K562 (cell line): ENCODE measurements at regions not wholly inside any gene's neighbourhood (a gene's known extent, or its start where the extent isn't known, plus 50 kb on each side); places are given as distances from the start of the nearest gene placed in this dataset.

Source experiments
- ATAC-seq: fragments of 200-7000 bp; cut with Tn5 transposase; 3 replicates; pipeline ENCODE4 v1.9.1; 2020; ENCODE audit warnings: moderate library complexity
- BruUV-seq: library from RNA; stranded (reverse); fragments of 400-500 nt; replicated peaks from 2 replicates; lab custom pipeline; 2021; lab: Mats Ljungman, UMichigan
- CTCF ChIA-PET: fragments of 300-600 bp; formaldehyde crosslinking; extraction: SDS; loops from one replicate; lab custom pipeline; 2021; ENCODE audit warnings: low intra/inter-chr PET ratio; lab: Yijun Ruan, JAX
- POLR2A ChIA-PET: fragments of 300-600, 350-650 bp; sonication (Branson Sonifier 250); formaldehyde crosslinking; extraction: SDS; loops from one replicate; lab custom pipeline; 2021; ENCODE audit warnings: antibody characterized with exemption, inconsistent platforms; lab: Yijun Ruan, JAX
- DNase-seq, 4 experiments: peaks; one replicate each; pipeline versions ENCODE4 v3.0.0 to v3.0.0-alpha.2; 2011 to 2018; ENCODE audit warnings: low spot score in 3 of 4, mixed read lengths in 3 of 4; ENCODE audit errors: extremely low read depth in 1 of 4
- FAIRE-seq: peaks from 2 replicates; lab custom pipeline; 2011; peaks lifted over from hg19 to GRCh38; lab: Jason Lieb, UNC
- H2AFZ ChIP-seq: 2 replicates; pipeline ENCODE4 v1.6.0; 2011; ENCODE audit warnings: low read depth, low read length, control low read depth, inconsistent platforms
- H3K27ac ChIP-seq: fragments of 200-600 bp; 3 replicates; pipeline ENCODE4 v1.8.0; 2011; ENCODE audit warnings: low read depth, mild to moderate bottlenecking, control low read depth, inconsistent platforms, low read length, moderate library complexity, mixed read lengths; ENCODE audit errors: extremely low read depth
- H3K27me3 ChIP-seq, 2 experiments: fragments of 300-600 bp in 1 of 2; 2 replicates in 1 of 2; 3 replicates in 1 of 2; pipeline versions ENCODE4 v1.6.0 to v1.8.0; 2011; ENCODE audit warnings: inconsistent platforms in 2 of 2, low read length in 2 of 2, mild to moderate bottlenecking in 1 of 2, mixed read lengths in 1 of 2, moderate library complexity in 1 of 2; ENCODE audit not compliant: control insufficient read depth in 2 of 2, insufficient read depth in 2 of 2
- H3K36me3 ChIP-seq: fragments of 300-600 bp; 3 replicates; pipeline ENCODE4 v1.8.0; 2011; ENCODE audit warnings: mild to moderate bottlenecking, low read length, inconsistent platforms; ENCODE audit not compliant: control insufficient read depth, insufficient read depth
- H3K4me1 ChIP-seq, 2 experiments: fragments of 200-600 bp in 1 of 2; replicated peaks in 1 of 2; 2 replicates in 1 of 2; 3 replicates in 1 of 2; pipeline versions ENCODE4 v1.5.1 to v1.8.0; 2011; ENCODE audit warnings: inconsistent platforms in 2 of 2, low read length in 2 of 2, mild to moderate bottlenecking in 1 of 2, mixed read lengths in 1 of 2, moderate library complexity in 1 of 2; ENCODE audit not compliant: control insufficient read depth in 2 of 2, insufficient read depth in 2 of 2
- H3K4me2 ChIP-seq: 2 replicates; pipeline ENCODE4 v1.6.1; 2011; ENCODE audit warnings: low read length, control low read depth, inconsistent platforms, mixed read lengths; ENCODE audit not compliant: insufficient read depth
- H3K4me3 ChIP-seq: fragments of 200-600 bp; sonication (generic), shearing (Covaris generic); 2 replicates; pipeline ENCODE4 v1.5.1; 2016; ENCODE audit warnings: control low read depth, inconsistent platforms
- H3K79me2 ChIP-seq: fragments of 200-600 bp; 3 replicates; pipeline ENCODE4 v1.8.0; 2011; ENCODE audit warnings: low read length, inconsistent platforms; ENCODE audit not compliant: control insufficient read depth, insufficient read depth
- H3K9ac ChIP-seq, 2 experiments: 2 replicates each; pipeline versions ENCODE4 v1.6.0 to v1.6.1; 2011; ENCODE audit warnings: low read depth in 2 of 2, low read length in 2 of 2, control low read depth in 1 of 2, inconsistent platforms in 1 of 2, mild to moderate bottlenecking in 1 of 2, mixed read lengths in 1 of 2; ENCODE audit not compliant: insufficient read depth in 1 of 2
- H3K9me1 ChIP-seq: one replicate; pipeline ENCODE4 v1.6.0; 2011; ENCODE audit warnings: inconsistent platforms, mild to moderate bottlenecking, low read length, moderate library complexity; ENCODE audit not compliant: control insufficient read depth, insufficient read depth
- H3K9me3 ChIP-seq: replicated peaks from 2 replicates; pipeline ENCODE4 v1.5.1; 2011; ENCODE audit warnings: low read depth, low read length, inconsistent platforms; ENCODE audit not compliant: control insufficient read depth, insufficient read depth
- H4K20me1 ChIP-seq: replicated peaks from 2 replicates; pipeline ENCODE4 v1.6.1; 2011; ENCODE audit warnings: low read length, inconsistent platforms, mixed read lengths; ENCODE audit not compliant: control insufficient read depth, insufficient read depth
- CBX5 ChIP-seq: IDR thresholded peaks from 2 replicates; pipeline ENCODE4 v1.6.1; 2014; ENCODE audit warnings: low read depth, borderline replicate concordance
- CC2D1A ChIP-seq: fragments of 450-650 bp; IDR thresholded peaks from 2 replicates; pipeline ENCODE4 v1.6.1; 2017; ENCODE audit warnings: mild to moderate bottlenecking
- ELF4 ChIP-seq: fragments of 450-650 bp; formaldehyde crosslinking; IDR thresholded peaks from 2 replicates; pipeline ENCODE4 v1.4.0; 2022; ENCODE audit warnings: missing genetic modification characterization
- EP400 ChIP-seq: fragments of 450-650 bp; IDR thresholded peaks from 2 replicates; pipeline ENCODE4 v1.6.1; 2017; ENCODE audit warnings: antibody characterized with exemption, mild to moderate bottlenecking, moderate library complexity
- IFI16 ChIP-seq: fragments of 250-450 bp; sonication (Bioruptor Pico); IDR thresholded peaks from 2 replicates; pipeline ENCODE4 v2.1.2; 2022; ENCODE audit warnings: mild to moderate bottlenecking, inconsistent platforms
- ILK ChIP-seq: fragments of 450-650 bp; IDR thresholded peaks from 2 replicates; pipeline ENCODE4 v1.6.1; 2016; ENCODE audit warnings: missing genetic modification characterization, low read depth, mild to moderate bottlenecking, missing compliant biosample characterization, moderate library complexity, borderline replicate concordance
- MAZ ChIP-seq, 2 experiments: fragments of 450-650 bp in 1 of 2; sonication (generic) in 1 of 2; formaldehyde crosslinking; IDR thresholded peaks in 1 of 2; conservative IDR thresholded peaks in 1 of 2; 2 replicates each; pipeline versions ENCODE4 v1.4.0 to v1.5.0; 2020; ENCODE audit warnings: mild to moderate bottlenecking in 1 of 2, missing genetic modification reagents in 1 of 2
- PHB ChIP-seq: fragments of 250-450 bp; sonication (Bioruptor Pico); IDR thresholded peaks from 2 replicates; pipeline ENCODE4 v1.5.0; 2021
- PML ChIP-seq: IDR thresholded peaks from 2 replicates; pipeline ENCODE4 v1.6.1; 2012; ENCODE audit warnings: low read length, inconsistent platforms
- PYGO2 ChIP-seq: fragments of 450-650 bp; IDR thresholded peaks from 2 replicates; pipeline ENCODE4 v1.6.1; 2016; ENCODE audit warnings: mild to moderate bottlenecking, missing genetic modification characterization, moderate library complexity, missing compliant biosample characterization
- RFX5 ChIP-seq: IDR thresholded peaks from 2 replicates; pipeline ENCODE4 v1.6.1; 2011; ENCODE audit warnings: low read depth, mild to moderate bottlenecking, improper control_type of control experiment, low read length
- SRSF1 ChIP-seq: fragments of 200-400 bp; formaldehyde crosslinking; IDR thresholded peaks from 2 replicates; pipeline ENCODE4 v1.6.1; 2017; ENCODE audit warnings: mild to moderate bottlenecking, low read depth, low read length, moderate library complexity
- ZKSCAN8 ChIP-seq: fragments of 200-800 bp; sonication (Bioruptor generic); IDR thresholded peaks from 2 replicates; pipeline ENCODE4 v1.6.1; 2016; ENCODE audit warnings: missing genetic modification characterization, missing compliant biosample characterization
- ZNF274 ChIP-seq: IDR thresholded peaks from 2 replicates; pipeline ENCODE4 v1.6.1; 2011; ENCODE audit warnings: low read depth, mild to moderate bottlenecking, low read length, moderate library complexity, borderline replicate concordance
- WGBS: fragments of 100-300 bp; shearing (Covaris generic); methylation state at CpG from one replicate; pipeline ENCODE4 v1.1.6; 2016; ENCODE audit warnings: low coverage, mixed read lengths; ENCODE audit not compliant: insufficient coverage; ENCODE audit errors: missing lambda C conversion rate; 5-methylcytosine and 5-hydroxymethylcytosine counted together
- in situ Hi-C: fragments of 300-500 bp; cut with MboI; formaldehyde crosslinking; loops from 4 replicates; pipeline ENCODE4 v1.15.0; 2018; ENCODE audit warnings: inconsistent platforms, mixed read lengths
- intact Hi-C: fragments of 100-400 bp; cut with micrococcal nuclease; formaldehyde crosslinking; loops from 2 replicates; pipeline ENCODE4 v1.14.2; 2022
- TF ChIP-seq, protein P1 (sequence below): sonication (generic); formaldehyde crosslinking; IDR thresholded peaks from 2 replicates; pipeline ENCODE4 v1.8.1; 2022; ENCODE audit warnings: missing genetic modification reagents
- TF ChIP-seq, protein P2 (sequence below): fragments of 250-450 bp; sonication (Bioruptor Pico); IDR thresholded peaks from 2 replicates; pipeline ENCODE4 v1.5.0; 2021

DNA sequence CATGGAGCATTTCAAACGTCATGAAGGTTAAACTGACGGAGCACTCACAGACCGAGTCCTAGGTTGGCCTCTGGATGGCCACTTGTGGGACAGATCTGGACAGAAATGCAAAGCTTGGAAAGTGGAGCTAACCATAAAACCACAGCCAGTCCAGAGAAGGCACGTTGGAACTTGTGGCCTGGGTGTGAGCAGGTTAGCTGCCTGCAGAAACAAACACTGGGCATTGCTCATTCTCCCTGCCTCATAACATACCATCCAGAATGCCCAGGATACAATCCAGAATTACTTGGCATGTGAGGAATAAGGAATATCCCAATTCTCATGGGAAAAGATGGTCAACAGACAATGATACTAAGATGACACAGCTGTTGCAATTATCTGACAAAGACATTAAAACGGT, 1005.0 kb downstream of the TBC1D22A start (continued):
- TF ChIP-seq, protein P1, sequence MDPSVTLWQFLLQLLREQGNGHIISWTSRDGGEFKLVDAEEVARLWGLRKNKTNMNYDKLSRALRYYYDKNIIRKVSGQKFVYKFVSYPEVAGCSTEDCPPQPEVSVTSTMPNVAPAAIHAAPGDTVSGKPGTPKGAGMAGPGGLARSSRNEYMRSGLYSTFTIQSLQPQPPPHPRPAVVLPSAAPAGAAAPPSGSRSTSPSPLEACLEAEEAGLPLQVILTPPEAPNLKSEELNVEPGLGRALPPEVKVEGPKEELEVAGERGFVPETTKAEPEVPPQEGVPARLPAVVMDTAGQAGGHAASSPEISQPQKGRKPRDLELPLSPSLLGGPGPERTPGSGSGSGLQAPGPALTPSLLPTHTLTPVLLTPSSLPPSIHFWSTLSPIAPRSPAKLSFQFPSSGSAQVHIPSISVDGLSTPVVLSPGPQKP (CRISPR knock-in tag): no peak
- no peak for TF ChIP-seq ZKSCAN8 (CRISPR knock-in tag)

DNA sequence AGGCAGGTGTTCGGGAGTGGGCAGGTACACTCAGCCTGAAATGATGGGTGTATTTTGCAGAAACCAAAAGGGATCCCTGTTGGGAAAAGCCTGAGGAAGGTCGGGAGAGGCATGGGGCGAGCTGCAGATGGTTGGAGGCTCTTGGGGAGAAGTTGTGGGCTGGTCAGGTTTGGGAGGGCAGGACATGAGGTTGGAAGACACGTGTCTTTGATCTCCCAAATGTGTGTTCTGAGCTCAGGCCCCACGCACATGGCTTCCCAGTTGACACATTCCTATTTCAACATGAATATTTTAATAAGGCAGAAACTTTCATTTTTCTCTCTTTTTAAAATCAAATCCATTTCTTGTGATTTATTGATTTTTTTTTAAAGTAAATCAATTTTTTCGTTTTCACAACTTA, 1003.3 kb downstream of the TBC1D22A start:
- in situ Hi-C loops: no loop called here
- no peak overlapping the region for H3K4me2 ChIP-seq
- H3K4me1 ChIP-seq: no peaks in the 10 kb centered on the region; a peak in 1 of 5 replicates
- TF ChIP-seq ILK: no peak
- TF ChIP-seq, protein P2, sequence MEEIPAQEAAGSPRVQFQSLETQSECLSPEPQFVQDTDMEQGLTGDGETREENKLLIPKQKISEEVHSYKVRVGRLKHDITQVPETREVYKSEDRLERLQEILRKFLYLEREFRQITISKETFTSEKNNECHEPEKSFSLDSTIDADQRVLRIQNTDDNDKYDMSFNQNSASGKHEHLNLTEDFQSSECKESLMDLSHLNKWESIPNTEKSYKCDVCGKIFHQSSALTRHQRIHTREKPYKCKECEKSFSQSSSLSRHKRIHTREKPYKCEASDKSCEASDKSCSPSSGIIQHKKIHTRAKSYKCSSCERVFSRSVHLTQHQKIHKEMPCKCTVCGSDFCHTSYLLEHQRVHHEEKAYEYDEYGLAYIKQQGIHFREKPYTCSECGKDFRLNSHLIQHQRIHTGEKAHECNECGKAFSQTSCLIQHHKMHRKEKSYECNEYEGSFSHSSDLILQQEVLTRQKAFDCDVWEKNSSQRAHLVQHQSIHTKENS (CRISPR knock-in tag): no peak
- no peak for TF ChIP-seq CC2D1A
- TF ChIP-seq CBX5: no peak
- TF ChIP-seq ZNF274: no peak
- no peak for TF ChIP-seq PML
- no peak for TF ChIP-seq PHB (CRISPR knock-in tag)
- TF ChIP-seq PYGO2 (tag): no peak
- TF ChIP-seq RFX5: no peak
- no peak for TF ChIP-seq ELF4 (CRISPR knock-in tag)
- no peak for TF ChIP-seq IFI16 (CRISPR knock-in tag)
- no peak for TF ChIP-seq MAZ (CRISPR knock-in tag; conservative IDR thresholded peaks at IDR 0.05 in 1 of 2, IDR thresholded peaks at IDR 0.05 in 1 of 2)
- TF ChIP-seq EP400: no peak
- TF ChIP-seq SRSF1: no peak
- TF ChIP-seq, all 486 proteins: peak for 0
- 90% methylated on average over 6 of the region's 6 CpGs for WGBS
- POLR2A ChIA-PET: no interaction called here
- CTCF ChIA-PET: no interaction called here
- peaks cover 4% of the 10 kb centered on the region; the same call in 1 of the 3 replicates for H3K36me3 ChIP-seq
- no peaks in the 10 kb centered on the region for H3K79me2 ChIP-seq
- H3K9me3 ChIP-seq: no peaks in the 10 kb centered on the region
- FAIRE-seq: no peak
- no peak overlapping the region for H3K27ac ChIP-seq
- DNase-seq: no peak
- no peak overlapping the region for H2AFZ ChIP-seq
- BruUV-seq: no TSS peak
- ATAC-seq: no peak
- no peaks in the 10 kb centered on the region for H3K9me1 ChIP-seq
- intact Hi-C loops: no loop called here
- no peaks in the 10 kb centered on the region for H4K20me1 ChIP-seq
- no peak overlapping the region for H3K4me3 ChIP-seq
- no peaks in the 10 kb centered on the region for H3K27me3 ChIP-seq
- H3K9ac ChIP-seq: no peak overlapping the region
